ENCODE measurements at regions not wholly inside any gene's neighbourhood (a gene's known extent, or its start where the extent isn't known, plus 50 kb on each side); places are given as distances from the start of the nearest gene placed in this dataset.

- Histone ChIP-seq H3K4me3 (no peak overlapping the region), H4K20me1 (no peaks in the 10 kb centered on the region), H3K9me3 (replicated peaks in 1 of 11) (no peaks in the 10 kb centered on the region), H3K36me3 (no peaks in the 10 kb centered on the region), H3K27me3 (no peaks in the 10 kb centered on the region), H3K27ac (no peak overlapping the region), H3K4me1 (peaks cover 0 to 40% (median 0%) of the 10 kb centered on the region in 10 experiments; a peak in 5 of 20 replicates), H3K9ac (no peak overlapping the region), H3K4me2 (peak overlapping the region in 2 of 11 experiments; percentile 53 to 72; a peak in 4 of 22 replicates)
- TF ChIP-seq Cebpa-rat (IDR thresholded peaks at IDR 0.05) = no peak
Observed at GRCh38 chr12:102781117-102781516, 135.9 kb downstream of the PAH start.

- no peaks in the 10 kb centered on the region for H3K36me3 ChIP-seq
- TF ChIP-seq Cebpa-rat (IDR thresholded peaks at IDR 0.05) = no peak
- H3K27me3 ChIP-seq = no peaks in the 10 kb centered on the region
- H3K4me1 ChIP-seq = peaks cover 0 to 22% (median 0%) of the 10 kb centered on the region in 10 experiments; a peak in 5 of 20 replicates
- H3K27ac ChIP-seq = no peak overlapping the region
- peak overlapping the region in 2 of 11 experiments; percentile 48 to 61; a peak in 4 of 22 replicates for H3K4me2 ChIP-seq
- no peak overlapping the region for H3K4me3 ChIP-seq
- no peak overlapping the region for H3K9ac ChIP-seq
- H3K9me3 ChIP-seq (replicated peaks in 1 of 11) = no peaks in the 10 kb centered on the region
- H4K20me1 ChIP-seq = no peaks in the 10 kb centered on the region
Observed at GRCh38 chr12:102776041-102776440, 141.0 kb downstream of the PAH start.

- H3K4me3 ChIP-seq = no peak overlapping the region
- no peak overlapping the region for H3K4me2 ChIP-seq
- no peaks in the 10 kb centered on the region for H3K36me3 ChIP-seq
- TF ChIP-seq Cebpa-rat (IDR thresholded peaks at IDR 0.05) = no peak
- no peak overlapping the region for H3K9ac ChIP-seq
- H3K27me3 ChIP-seq = no peaks in the 10 kb centered on the region
- H3K27ac ChIP-seq = no peak overlapping the region
- no peaks in the 10 kb centered on the region for H4K20me1 ChIP-seq
- no peaks in the 10 kb centered on the region for H3K9me3 ChIP-seq (replicated peaks in 1 of 11)
- H3K4me1 ChIP-seq = no peaks in the 10 kb centered on the region
Observed at GRCh38 chr12:102769323-102769916, 147.6 kb downstream of the PAH start.

GRCh38 chr12:102766961-102767360, 150.1 kb downstream of the PAH start:
- peak in 9 of 11 experiments; percentile 19 to 85 (median 41); a peak in 9 of 22 replicates for TF ChIP-seq Cebpa-rat (IDR thresholded peaks at IDR 0.05)
- no peaks in the 10 kb centered on the region for H3K9me3 ChIP-seq (replicated peaks in 1 of 11)
- no peaks in the 10 kb centered on the region for H3K36me3 ChIP-seq
- H3K27me3 ChIP-seq = no peaks in the 10 kb centered on the region
- H3K27ac ChIP-seq = no peak overlapping the region
- H3K4me2 ChIP-seq = no peak overlapping the region
- H3K4me3 ChIP-seq = no peak overlapping the region
- H4K20me1 ChIP-seq = no peaks in the 10 kb centered on the region
- no peaks in the 10 kb centered on the region for H3K4me1 ChIP-seq
- no peak overlapping the region for H3K9ac ChIP-seq

- Histone ChIP-seq H3K9me3 (replicated peaks in 1 of 11) (no peaks in the 10 kb centered on the region), H3K4me1 (no peaks in the 10 kb centered on the region), H3K27ac (no peak overlapping the region), H3K27me3 (no peaks in the 10 kb centered on the region), H4K20me1 (no peaks in the 10 kb centered on the region), H3K9ac (no peak overlapping the region), H3K4me3 (no peak overlapping the region), H3K36me3 (no peaks in the 10 kb centered on the region), H3K4me2 (no peak overlapping the region)
- no peak for TF ChIP-seq Cebpa-rat (IDR thresholded peaks at IDR 0.05)
Observed at GRCh38 chr12:102765736-102766135, 151.3 kb downstream of the PAH start.

- TF ChIP-seq Cebpa-rat (IDR thresholded peaks at IDR 0.05) = no peak
- H3K9me3 ChIP-seq (replicated peaks in 1 of 11) = no peaks in the 10 kb centered on the region
- H3K4me2 ChIP-seq = no peak overlapping the region
- H3K27me3 ChIP-seq = no peaks in the 10 kb centered on the region
- no peaks in the 10 kb centered on the region for H4K20me1 ChIP-seq
- no peaks in the 10 kb centered on the region for H3K4me1 ChIP-seq
- H3K4me3 ChIP-seq = no peak overlapping the region
- H3K9ac ChIP-seq = no peak overlapping the region
- H3K36me3 ChIP-seq = no peaks in the 10 kb centered on the region
- H3K27ac ChIP-seq = no peak overlapping the region
Observed at GRCh38 chr12:102763471-102763870, 153.6 kb downstream of the PAH start.

- no peak overlapping the region for H3K4me2 ChIP-seq
- no peak overlapping the region for H3K4me3 ChIP-seq
- no peaks in the 10 kb centered on the region for H4K20me1 ChIP-seq
- no peaks in the 10 kb centered on the region for H3K9me3 ChIP-seq (replicated peaks in 1 of 11)
- no peaks in the 10 kb centered on the region for H3K27me3 ChIP-seq
- H3K27ac ChIP-seq = no peak overlapping the region
- no peaks in the 10 kb centered on the region for H3K36me3 ChIP-seq
- no peak for TF ChIP-seq Cebpa-rat (IDR thresholded peaks at IDR 0.05)
- H3K4me1 ChIP-seq = no peaks in the 10 kb centered on the region
- H3K9ac ChIP-seq = no peak overlapping the region
Observed at GRCh38 chr12:102763061-102763460, 154.0 kb downstream of the PAH start.

- no peak overlapping the region for H3K9ac ChIP-seq
- no peaks in the 10 kb centered on the region for H3K36me3 ChIP-seq
- no peak overlapping the region for H3K27ac ChIP-seq
- peaks cover 0 to 15% (median 0%) of the 10 kb centered on the region in 10 experiments; a peak in 4 of 20 replicates for H3K4me1 ChIP-seq
- no peak for TF ChIP-seq Cebpa-rat (IDR thresholded peaks at IDR 0.05)
- no peak overlapping the region for H3K4me2 ChIP-seq
- no peaks in the 10 kb centered on the region for H3K27me3 ChIP-seq
- no peak overlapping the region for H3K4me3 ChIP-seq
- H4K20me1 ChIP-seq = no peaks in the 10 kb centered on the region
- no peaks in the 10 kb centered on the region for H3K9me3 ChIP-seq (replicated peaks in 1 of 11)
Observed at GRCh38 chr12:102760322-102760721, 156.7 kb downstream of the PAH start.

- H3K4me3 ChIP-seq = no peak overlapping the region
- H3K27ac ChIP-seq = no peak overlapping the region
- no peak overlapping the region for H3K9ac ChIP-seq
- no peaks in the 10 kb centered on the region for H3K36me3 ChIP-seq
- H3K4me1 ChIP-seq = peaks cover 0 to 15% (median 0%) of the 10 kb centered on the region in 10 experiments; a peak in 4 of 20 replicates
- H3K9me3 ChIP-seq (replicated peaks in 1 of 11) = no peaks in the 10 kb centered on the region
- no peaks in the 10 kb centered on the region for H4K20me1 ChIP-seq
- no peak overlapping the region for H3K4me2 ChIP-seq
- TF ChIP-seq Cebpa-rat (IDR thresholded peaks at IDR 0.05) = no peak
- H3K27me3 ChIP-seq = no peaks in the 10 kb centered on the region
Observed at GRCh38 chr12:102759466-102759865, 157.6 kb downstream of the PAH start.

GRCh38 chr12:102757882-102758226, 159.2 kb downstream of the PAH start:
- Histone ChIP-seq H3K4me2 (peak overlapping the region in 1 of 11 experiments; percentile 54; a peak in 1 of 22 replicates), H3K27me3 (no peaks in the 10 kb centered on the region), H3K27ac (no peak overlapping the region), H4K20me1 (no peaks in the 10 kb centered on the region), H3K9me3 (replicated peaks in 1 of 11) (no peaks in the 10 kb centered on the region), H3K4me3 (no peak overlapping the region), H3K4me1 (peaks cover 0 to 15% (median 0%) of the 10 kb centered on the region in 10 experiments; a peak in 4 of 20 replicates), H3K9ac (no peak overlapping the region), H3K36me3 (no peaks in the 10 kb centered on the region)
- no peak for TF ChIP-seq Cebpa-rat (IDR thresholded peaks at IDR 0.05)

Data from BLaER1 treated with 17β-estradiol and CSF1 and Interleukin-3, amounts not matched to agents 10 nM and 100 nM (cell line).